ENCODE measurements at regions not wholly inside any gene's neighbourhood (a gene's known extent, or its start where the extent isn't known, plus 50 kb on each side); places are given as distances from the start of the nearest gene placed in this dataset.
"Not testable (repeated sequence)": the region's sequence is repeated elsewhere in the genome, so short reads cannot be mapped to it uniquely, and the experiment has no call there.

DNA sequence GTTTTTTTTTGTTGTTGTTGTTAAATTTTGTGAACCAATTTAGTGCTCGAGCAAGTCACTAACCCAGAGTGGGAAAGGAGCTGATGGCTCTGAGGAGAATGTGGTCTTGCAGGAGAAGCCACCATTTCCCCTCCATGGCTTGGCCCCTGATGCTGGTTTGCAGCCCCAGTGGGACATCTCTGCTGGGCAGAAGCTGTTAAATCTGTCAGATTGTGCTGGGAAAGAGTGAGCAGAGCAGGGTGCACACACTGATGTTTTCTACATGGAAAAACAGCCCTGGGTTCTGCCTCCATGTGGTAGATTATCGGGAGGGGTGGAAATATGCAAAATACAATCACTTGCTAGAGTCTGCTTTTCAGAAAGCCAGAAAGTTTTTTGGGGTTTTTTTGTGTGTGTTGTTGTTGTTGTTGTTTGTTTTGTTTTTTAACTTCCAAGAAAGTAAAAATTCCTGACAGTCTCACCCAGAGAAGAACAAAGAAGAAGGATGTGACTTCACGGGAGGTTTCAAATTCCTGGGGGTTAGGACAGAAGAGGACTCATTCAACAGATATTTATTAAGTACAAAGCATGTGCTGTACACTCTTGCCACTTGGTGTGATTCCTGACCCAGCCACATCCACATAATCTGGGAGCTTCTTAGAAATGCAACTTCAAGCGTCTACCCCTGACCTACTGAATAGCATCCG lies 133.7 kb downstream of the FOXB1 start:
- DNase-seq (ENCODE audit: low read depth) = no peak

DNA sequence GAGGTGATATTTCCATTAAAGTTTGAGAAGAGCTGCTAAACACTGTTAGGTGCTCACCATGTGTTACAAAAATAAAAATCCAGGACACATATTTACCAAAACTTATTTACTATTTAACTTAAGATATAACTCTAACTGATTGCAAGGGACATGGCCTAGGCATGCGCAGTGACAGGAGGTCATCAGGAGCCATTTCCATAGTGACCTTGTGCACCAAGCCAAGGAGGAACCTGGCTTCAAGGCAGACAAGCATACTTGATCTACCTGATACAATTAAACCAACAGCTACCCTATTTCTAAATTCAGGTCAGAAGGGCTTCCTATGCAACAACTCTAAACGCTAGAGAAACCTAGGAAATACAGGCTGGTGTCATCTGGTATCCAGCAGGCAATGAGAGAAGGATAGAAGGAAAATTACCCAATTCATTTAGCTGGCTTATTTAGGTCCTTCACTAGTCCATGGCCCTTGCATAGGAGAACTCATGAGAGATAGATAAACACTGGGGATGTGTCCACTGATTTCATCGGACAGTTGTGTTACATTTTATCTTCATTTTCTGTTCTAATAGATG lies 134.4 kb downstream of the FOXB1 start:
- DNase-seq (ENCODE audit: low read depth) = no peak

DNA sequence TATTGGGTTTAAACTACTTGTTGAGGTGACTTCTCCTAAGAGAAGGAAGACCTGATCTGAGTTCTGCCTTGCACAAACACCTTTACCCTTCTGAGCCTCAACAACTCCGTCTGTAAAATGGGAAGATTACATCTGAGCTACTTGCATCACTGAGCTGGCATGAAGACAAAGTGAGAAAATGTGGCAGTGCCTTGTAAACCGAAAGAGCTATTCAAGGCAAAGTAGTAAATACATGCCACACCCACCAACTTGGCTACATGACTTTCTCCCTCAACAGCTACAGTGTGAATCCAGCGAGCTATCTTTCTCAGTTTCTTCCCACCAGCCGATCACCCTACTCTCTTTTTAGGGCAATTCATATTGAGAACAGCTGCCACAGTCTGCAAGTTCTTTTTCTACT lies 148.3 kb downstream of the FOXB1 start:
- DNase-seq (ENCODE audit: low read depth) = no peak

DNA sequence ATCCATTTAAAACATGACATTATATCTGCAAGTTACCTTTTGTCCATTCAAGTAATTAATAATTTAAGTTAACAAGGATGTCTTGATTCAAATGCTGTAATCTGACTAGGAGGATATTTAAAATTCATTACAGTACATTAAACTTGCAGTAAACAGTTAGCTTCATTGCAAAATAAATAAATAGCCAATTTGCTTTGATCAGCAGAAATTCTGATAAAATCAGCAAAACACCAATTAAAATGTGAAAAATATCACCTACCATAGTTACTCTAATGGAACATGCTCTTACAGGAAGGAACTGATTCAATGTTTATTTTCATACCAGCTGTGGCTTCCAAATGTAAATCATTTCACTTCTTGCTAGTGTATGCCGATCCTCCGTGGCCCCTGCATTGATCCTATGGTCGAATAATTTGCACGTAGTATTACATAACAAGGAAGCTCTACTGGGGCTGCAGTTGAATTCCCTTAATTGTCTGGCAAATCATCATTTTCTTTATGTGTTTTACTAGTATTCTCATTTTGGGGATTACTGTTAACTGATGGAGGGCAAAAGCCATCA lies 150.7 kb downstream of the FOXB1 start:
- no peak for DNase-seq (ENCODE audit: low read depth)

DNA sequence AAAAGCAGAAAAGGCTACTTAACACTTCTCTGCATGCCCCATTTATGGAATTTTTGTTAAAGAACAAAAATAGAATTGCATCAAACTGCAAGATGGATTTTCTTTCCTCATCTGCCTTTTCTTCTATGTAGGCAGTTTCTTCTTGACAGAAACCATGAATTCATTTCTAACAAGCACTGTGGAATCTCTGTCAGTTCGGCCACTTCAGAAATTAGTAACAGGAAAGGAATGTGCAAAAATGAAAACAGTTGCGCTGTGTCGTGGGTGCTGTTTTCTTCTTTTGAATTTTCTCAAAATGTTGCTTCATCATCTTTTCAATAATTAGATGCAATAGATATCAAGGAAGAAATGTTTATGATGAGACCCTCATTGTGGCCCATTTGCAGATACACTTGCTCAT lies 151.6 kb downstream of the FOXB1 start:
- no peak for DNase-seq (ENCODE audit: low read depth)

DNA sequence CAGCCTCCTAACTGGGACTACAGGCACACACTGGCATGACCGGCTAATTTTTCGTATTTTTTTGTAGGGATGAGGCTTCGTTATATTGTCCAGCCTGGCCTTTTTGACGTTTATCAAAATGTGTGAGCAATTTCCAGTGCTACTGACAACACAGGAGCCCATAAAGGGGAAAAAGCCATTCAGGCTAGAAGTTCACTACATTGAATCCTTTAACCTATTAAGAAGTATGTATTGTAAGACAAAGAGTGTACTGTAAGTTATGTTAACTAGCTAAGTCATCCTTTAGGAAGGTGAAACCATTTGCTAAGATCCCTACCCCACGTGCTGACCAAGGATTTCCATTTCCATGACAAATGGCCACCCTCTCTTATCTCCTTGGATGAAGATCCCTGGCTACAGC lies 156.8 kb downstream of the FOXB1 start:
- no peak for DNase-seq (ENCODE audit: low read depth)

DNA sequence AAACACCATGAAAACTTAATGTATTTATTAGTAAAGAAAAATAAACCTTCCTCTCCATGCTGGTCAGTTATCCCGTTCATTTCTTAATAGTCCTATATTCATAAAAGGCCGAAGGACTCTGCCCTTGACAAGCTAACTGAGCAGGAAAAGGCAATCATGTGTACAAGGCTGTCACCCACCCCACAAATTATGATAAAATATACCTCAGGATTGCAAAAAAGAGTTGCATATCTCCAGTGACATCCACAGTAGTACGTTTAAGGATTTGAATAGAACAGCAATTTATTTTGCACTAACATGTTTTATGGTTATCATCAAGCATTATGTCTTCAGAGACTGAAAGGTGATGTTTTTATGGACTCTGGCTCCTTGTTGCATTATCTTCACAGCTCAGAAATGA lies 157.6 kb downstream of the FOXB1 start:
- DNase-seq (ENCODE audit: low read depth) = no peak

DNA sequence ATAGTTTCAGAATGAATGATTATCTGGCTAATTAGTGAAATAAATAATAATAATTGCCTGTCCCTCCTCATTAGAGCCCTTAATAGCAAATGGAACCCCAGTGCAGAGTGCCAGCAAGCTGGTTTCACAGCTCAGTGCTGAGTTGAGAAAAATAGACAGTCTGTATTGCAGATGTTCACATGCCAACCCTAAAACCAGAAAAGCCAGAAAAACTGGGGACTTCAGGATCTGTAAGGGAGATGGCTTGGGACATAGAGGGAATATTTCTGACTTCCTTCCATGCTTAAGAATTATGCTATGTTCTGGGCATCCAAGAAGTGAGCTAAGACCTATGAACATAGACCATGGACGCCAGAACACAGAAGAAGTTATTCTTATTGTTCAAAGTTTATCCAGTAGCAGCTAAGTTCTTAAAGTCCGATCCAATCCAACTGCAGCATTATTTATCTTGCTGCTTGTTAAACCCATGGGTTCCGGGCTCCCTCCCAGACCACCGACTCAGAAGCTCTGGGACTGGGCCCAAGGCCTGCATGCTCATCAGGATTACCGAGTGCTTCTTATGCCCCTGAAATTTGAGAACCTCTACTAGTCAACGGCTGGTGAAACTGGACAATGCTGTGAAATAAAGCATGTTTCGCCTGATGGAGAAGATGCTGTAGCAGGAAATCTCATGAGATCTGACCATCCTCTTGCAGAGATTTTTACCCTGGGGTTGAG lies 158.3 kb downstream of the FOXB1 start:
- no peak for DNase-seq (ENCODE audit: low read depth)

DNA sequence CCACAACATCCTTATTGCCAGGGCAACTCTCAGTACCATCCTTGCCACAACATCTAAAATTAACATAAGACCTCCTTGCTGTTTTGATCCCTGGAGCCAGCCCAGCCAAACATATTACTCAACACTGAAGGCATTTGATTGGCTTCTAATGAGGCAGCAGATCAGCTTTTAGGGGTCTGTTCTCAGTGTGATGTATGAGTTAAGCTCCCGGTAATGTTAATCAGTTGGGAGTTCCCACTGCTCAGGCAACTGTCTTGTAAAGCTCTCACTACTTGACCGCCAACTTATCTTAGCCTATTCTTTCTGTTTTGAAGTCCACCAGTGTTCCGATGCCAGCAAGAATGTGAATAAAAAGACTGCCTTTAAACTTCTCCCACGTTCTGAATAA lies 158.9 kb downstream of the FOXB1 start:
- DNase-seq (ENCODE audit: low read depth) = no peak

DNA sequence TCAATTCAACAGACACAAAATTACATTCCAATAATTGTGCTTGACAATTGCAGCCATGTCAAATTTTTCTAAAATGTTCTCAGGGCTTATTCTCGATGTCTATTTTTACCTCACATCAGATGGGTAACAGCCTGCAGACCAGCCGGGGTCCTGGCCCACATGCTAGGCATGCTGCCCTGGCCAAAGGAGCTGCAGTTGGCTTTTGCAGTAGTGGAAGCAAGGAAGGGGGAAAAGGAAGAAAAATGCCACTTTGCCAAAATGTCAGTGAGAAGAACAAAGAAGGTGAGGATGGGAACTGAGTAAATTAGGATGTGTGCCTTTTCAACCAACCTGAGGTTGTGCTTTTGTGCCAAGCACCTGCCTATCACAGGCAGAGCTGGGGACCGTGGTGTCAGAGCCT lies 161.0 kb downstream of the FOXB1 start:
- no peak for DNase-seq (ENCODE audit: low read depth)

DNA sequence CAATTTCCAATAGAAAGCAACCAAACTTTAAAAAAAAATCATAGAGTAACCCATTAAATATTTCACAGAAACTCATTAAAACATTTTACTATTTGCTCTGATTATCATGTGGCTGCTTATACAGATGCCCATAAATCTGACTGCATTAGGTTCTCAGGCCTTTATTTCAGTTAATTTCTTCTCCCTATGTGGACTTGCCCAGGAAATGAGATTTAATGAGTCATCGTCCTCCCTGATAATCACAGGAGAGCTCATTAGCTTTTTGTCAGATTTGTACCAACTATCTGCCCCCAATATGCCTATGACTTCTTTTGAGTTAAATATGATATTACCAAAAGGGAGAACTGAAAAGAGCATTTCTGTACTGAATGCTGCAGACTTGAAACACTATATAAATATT lies 168.0 kb downstream of the FOXB1 start:
- no peak for DNase-seq (ENCODE audit: low read depth)

DNA sequence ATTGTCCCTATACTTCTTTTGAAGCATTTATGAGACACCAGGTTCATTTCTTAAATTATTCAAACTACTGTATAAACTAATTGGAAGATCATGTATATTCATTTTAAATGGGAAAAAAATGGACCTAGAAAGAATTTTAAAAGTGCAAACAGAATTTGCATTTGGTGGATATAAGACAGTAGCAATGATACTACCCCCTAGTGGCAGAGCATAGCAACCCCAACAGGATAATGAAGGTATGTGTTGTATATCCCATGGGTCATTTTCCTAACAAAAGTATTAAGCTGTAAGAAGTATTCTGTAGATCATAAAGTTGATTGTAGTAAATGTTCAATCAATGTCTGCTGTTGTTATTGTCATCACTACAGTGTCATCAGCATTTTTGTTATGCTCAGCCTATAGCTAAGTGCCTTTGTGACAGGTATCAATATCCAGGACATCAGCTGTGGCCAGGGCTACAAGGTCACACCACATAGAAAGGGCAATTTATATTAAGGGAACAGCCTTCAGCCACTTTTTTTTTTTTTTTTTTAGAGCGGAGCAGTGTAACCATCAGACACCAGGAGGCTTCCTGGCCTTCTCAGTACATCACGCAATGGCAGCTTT lies 175.8 kb downstream of the FOXB1 start:
- DNase-seq (ENCODE audit: low read depth) = peak; percentile 25

DNA sequence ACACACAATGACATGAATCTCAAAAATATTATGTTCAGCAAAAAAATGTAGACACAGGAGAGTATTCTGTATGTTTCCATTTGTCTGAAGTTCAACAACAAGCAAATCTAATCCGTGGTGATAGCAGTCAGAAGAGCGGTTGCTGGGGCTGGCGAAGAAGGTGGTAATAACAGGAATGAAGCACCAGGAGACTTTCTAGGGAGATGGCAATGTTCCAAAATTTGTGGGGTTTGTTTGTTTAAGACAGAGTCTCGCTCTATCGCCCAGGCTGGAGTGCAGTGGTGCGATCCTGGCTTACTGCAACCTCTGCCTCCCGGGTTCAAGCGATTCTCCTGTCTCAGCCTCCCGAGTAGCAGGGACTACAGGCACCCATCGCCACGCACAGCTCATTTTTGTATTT lies 177.8 kb downstream of the FOXB1 start:
- DNase-seq (ENCODE audit: low read depth) = not testable (repeated sequence)

DNA sequence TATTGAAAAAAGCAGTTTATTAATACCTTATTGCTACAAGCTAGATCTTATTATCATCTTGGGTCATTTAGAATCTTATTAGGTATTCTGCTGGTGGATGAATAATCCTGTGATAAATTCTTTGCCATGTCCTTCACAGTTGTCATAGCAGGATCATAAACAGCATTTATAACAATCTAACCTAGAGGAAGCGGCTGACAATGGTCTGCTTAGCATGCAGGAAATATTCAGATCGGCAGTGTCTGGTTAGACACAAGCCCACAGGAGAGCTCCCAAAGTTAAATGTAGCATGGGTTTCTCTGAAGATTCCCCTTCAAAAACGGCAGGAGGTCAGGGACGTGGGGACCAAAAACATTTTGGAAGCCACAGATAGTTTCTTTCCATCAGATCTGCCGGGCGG lies 179.3 kb downstream of the FOXB1 start:
- no peak for DNase-seq (ENCODE audit: low read depth)

DNA sequence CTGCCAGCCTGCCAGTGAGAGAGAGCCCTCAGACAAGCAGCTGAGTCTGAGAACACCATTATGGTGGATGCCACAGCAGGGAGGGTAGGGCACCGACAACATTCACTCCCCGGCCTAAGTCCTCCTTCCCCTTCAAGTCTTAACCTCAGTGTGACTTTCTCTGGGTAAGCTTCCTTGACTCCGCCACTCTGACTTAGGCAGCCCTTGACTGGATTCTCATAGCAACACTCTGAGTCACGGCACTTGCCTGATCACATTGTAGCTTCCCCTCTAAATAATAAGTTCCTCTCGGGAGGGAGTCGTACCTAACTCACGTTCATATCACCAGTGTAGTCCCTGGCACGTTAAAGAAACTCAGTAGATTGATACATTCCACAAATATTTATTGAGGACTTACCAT lies 180.5 kb downstream of the FOXB1 start:
- DNase-seq (ENCODE audit: low read depth) = no peak

DNA sequence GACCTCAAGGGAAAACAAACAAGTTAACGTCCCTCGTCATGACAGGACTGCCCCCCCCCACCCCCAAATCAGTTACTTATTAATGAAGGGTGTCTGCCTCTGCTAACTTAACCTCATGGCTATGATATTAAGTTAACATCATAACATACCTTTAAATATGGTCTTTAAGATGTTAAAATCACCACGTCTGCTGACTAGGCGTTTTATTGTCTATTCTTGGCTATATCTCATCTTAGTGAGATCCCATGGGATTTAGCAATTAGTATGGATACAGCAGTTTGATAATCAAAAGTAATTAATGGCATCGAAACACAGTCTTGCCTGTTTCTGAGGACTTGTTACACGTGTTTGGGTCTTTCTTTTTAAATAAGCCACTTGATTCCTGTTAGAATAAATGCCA lies 186.9 kb downstream of the FOXB1 start:
- no peak for DNase-seq (ENCODE audit: low read depth)

DNA sequence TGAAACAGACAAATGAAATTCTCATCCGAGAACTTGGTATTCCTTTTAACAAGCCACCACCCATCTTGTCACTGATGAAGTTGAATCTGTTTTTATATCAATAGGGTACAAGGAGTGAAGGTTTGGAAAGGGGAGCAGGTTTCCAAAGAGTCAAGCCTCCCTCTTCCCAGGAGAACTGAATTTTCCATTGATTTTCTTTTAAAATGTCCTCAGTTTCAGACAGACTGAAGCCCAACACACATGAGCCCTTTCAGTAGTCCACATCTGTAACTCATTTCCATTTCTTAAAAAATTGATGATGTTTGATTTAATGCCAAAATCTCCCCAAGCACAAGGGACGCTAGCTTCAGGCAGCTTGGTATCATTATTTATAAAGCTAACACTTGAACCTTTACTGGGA lies 187.7 kb downstream of the FOXB1 start:
- DNase-seq (ENCODE audit: low read depth) = no peak

DNA sequence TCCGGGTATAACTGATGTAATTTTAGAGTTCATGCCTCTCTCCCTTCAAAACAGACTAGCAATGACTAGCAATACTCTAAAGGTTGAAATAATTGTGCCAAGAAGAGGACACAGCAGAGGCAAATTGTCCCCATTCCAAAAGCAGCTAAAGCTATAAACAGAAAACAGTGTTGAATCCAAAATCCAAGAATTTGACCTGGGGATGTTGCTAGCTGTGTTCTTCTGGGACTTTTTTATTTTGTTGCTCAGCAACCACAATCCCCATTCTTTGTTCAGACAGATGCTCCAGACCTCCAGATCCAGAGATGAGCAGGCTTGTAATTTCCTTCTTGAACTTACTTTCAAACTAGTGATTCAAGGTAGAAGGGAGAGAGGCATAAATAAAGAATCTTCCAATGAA lies 191.5 kb downstream of the FOXB1 start:
- no peak for DNase-seq (ENCODE audit: low read depth)

DNA sequence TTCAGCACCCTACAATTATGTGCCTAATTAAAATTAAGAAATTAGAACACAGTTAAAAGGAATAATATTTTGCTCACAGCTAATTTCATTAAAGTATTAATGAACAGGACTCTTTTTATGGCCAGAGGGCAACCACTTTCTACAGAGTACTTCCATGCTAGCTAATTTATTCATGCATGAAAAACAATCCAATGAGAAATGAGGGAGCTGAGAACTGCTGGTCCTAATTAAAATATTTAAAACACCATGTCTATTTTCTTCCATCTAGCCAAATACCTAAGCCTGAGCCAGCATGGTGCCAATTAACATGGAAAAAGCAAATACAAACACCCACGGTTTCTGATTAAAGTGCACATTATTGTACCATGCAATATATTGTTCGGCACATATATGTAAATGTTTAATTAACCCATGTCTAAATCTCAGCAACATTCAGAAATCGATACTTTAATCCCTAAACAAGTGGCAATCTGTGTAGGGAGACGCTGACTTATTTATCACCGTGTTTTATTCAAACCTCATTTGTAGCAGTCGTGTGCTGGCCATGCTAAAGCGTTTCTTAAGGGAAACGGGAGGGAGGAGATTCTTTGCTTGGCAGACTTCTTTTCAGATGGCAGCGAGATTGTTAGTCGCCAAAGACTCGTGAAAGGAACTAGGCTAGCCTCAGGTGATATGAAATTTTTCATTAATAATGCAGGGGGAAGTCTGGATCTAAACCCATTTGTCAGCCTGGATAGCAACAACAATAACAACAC lies 193.5 kb downstream of the ANXA2 start:
- no peak for DNase-seq (ENCODE audit: low read depth)

DNA sequence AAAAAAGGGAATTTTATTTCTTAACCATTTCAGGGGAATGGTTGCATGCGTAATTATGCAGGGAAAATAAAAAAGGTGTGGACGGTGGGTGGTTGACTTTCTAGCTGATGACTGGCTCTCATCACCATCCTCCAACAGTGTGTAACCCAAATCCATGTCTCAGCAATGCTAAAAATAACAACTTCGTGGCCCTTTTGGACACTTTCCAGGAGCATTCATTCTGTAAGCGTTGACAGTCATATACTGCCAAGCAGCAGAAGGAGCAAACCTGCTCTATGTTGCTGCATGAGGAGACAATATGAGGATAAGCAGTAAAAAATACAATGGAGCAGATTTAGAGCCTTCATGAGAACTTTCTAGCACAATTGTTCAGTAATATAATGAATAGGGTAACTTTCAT lies 189.1 kb downstream of the ANXA2 start:
- DNase-seq (ENCODE audit: low read depth) = no peak

DNA sequence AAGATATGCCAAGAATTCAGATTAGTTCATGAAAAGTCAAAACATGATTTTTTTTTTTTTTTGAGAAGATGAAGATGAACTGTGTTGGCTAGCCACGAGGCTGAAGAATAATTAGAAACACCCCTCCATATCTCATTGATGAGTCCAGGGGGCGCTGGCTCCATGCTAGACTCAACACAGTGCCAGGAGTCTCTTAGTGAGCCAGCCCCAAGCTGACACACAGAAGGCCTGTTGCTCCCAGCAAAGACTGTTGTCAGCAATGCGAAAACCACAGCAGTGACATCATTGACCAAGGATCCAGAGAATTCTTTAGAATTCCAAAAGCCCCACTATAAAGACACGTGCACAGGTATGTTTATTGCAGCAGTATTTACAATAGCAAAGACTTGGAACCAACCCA lies 185.2 kb downstream of the ANXA2 start:
- DNase-seq (ENCODE audit: low read depth) = no peak

DNA sequence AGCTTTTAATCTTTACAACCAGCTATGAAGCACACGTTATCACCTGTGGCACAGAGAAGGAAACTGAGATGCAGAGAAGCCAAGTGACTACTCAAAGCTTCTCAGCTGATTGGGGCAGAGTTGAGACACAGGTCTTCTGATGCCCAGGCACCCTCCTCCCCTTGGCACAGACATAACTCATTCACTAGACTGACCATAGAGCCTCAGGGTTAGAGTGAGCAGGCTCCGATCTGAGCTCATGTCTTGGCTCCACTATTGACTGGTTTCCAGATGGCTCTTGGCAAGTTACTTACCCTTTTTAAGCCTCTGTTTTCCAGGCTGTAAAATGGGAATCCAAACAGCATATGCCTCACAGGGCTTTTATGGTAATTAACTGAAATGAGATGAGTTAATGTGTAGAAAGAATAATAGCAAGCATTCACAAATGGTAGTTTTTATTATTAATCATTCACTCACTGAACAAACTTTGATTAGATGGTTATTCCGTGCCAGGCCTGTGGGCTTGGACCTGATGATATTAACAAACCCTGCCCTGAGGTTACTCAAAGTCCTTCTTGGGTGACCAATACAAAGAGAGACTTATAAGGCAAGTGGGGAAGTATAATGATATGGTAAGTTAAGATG lies 184.3 kb downstream of the ANXA2 start:
- DNase-seq (ENCODE audit: low read depth) = no peak
